GM12892 (cell line): ENCODE measurements at regions not wholly inside any gene's neighbourhood (a gene's known extent, or its start where the extent isn't known, plus 50 kb on each side); places are given as distances from the start of the nearest gene placed in this dataset.
"Not testable (repeated sequence)": the region's sequence is repeated elsewhere in the genome, so short reads cannot be mapped to it uniquely, and the experiment has no call there.

Experiments used
- DNase-seq: peaks from one replicate; pipeline ENCODE4 v3.0.0; 2011; ENCODE audit not compliant: insufficient read length
- FAIRE-seq: peaks from 2 replicates; lab custom pipeline; 2011; peaks lifted over from hg19 to GRCh38; lab: Jason Lieb, UNC
- POLR2A ChIP-seq: IDR thresholded peaks from 2 replicates; pipeline ENCODE4 v1.6.1; 2011; ENCODE audit warnings: low read depth, low read length, control low read depth
- POLR2AphosphoS5 ChIP-seq: IDR thresholded peaks from 2 replicates; pipeline ENCODE4 v1.6.1; 2011; ENCODE audit warnings: low read depth, low read length, control low read depth
- TAF1 ChIP-seq: IDR thresholded peaks from 2 replicates; pipeline ENCODE4 v1.6.1; 2011; ENCODE audit warnings: low read depth, mild to moderate bottlenecking, control low read depth, low read length, borderline replicate concordance

- no peak for TF ChIP-seq TAF1
- no peak for TF ChIP-seq POLR2A
- no peak for TF ChIP-seq POLR2AphosphoS5
- no peak for DNase-seq
- no peak for FAIRE-seq
Observed at GRCh38 chr12:27133022-27133590, 50.7 kb upstream of the C12orf71 start.

GRCh38 chr12:27140478-27140969 lies 58.1 kb upstream of the C12orf71 start:
- FAIRE-seq = no peak
- TF ChIP-seq POLR2AphosphoS5 (no peak), TAF1 (no peak), POLR2A (no peak)

GRCh38 chr12:27142101-27142721 lies 59.8 kb upstream of the C12orf71 start:
- DNase-seq (no peak), FAIRE-seq (no peak)
- TF ChIP-seq TAF1 (no peak), POLR2AphosphoS5 (no peak), POLR2A (no peak)

More at GRCh38 chr12:27140478-27140969, 58.1 kb upstream of the C12orf71 start:
- no peak for DNase-seq

GRCh38 chr12:27143256-27144069 lies 61.1 kb upstream of the C12orf71 start:
- no peak for DNase-seq
- TF ChIP-seq TAF1 (no peak), POLR2AphosphoS5 (no peak), POLR2A (no peak)
- no peak for FAIRE-seq

- not testable (repeated sequence) for DNase-seq
- peak; percentile 92 for FAIRE-seq
Observed at GRCh38 chr12:27145725-27146124, 63.3 kb upstream of the C12orf71 start.

GRCh38 chr12:27148373-27148772 lies 66.0 kb upstream of the C12orf71 start:
- no peak for TF ChIP-seq TAF1
- TF ChIP-seq POLR2AphosphoS5 = no peak
- no peak for TF ChIP-seq POLR2A
- FAIRE-seq (no peak), DNase-seq (no peak)

GRCh38 chr12:27148791-27149190 lies 66.4 kb upstream of the C12orf71 start:
- FAIRE-seq = peak; percentile 30
- TF ChIP-seq TAF1 (no peak), POLR2AphosphoS5 (no peak), POLR2A (no peak)

GRCh38 chr12:27151479-27151878 lies 69.1 kb upstream of the C12orf71 start:
- no peak for TF ChIP-seq POLR2A
- no peak for TF ChIP-seq TAF1
- no peak for TF ChIP-seq POLR2AphosphoS5
- no peak for DNase-seq
- FAIRE-seq = no peak

More at GRCh38 chr12:27148791-27149190, 66.4 kb upstream of the C12orf71 start:
- DNase-seq = no peak

- no peak for FAIRE-seq
- TF ChIP-seq POLR2A = no peak
- no peak for TF ChIP-seq POLR2AphosphoS5
- TF ChIP-seq TAF1 = no peak
- no peak for DNase-seq
Observed at GRCh38 chr12:27158297-27158696, 75.9 kb upstream of the C12orf71 start.

GRCh38 chr12:27161458-27162228 lies 79.3 kb upstream of the C12orf71 start:
- FAIRE-seq = peak; percentile 95
- TF ChIP-seq TAF1 (no peak), POLR2A (peak; percentile 51; the same call in 1 of the 2 replicates), POLR2AphosphoS5 (no peak)

GRCh38 chr12:27162229-27162537 lies 79.8 kb upstream of the C12orf71 start:
- FAIRE-seq = no peak
- DNase-seq = no peak
- TF ChIP-seq TAF1 = no peak
- no peak for TF ChIP-seq POLR2A
- TF ChIP-seq POLR2AphosphoS5 = no peak

More at GRCh38 chr12:27161458-27162228, 79.3 kb upstream of the C12orf71 start:
- no peak for DNase-seq
